ENCODE measurements at regions not wholly inside any gene's neighbourhood (a gene's known extent, or its start where the extent isn't known, plus 50 kb on each side); places are given as distances from the start of the nearest gene placed in this dataset.

- no peaks in the 10 kb centered on the region for H3K4me1 Mint-ChIP-seq (ENCODE audit: low read depth, unreplicated experiment)
- DNase-seq: no peak
- ChIA-PET POLR2A (no interaction called here), CTCF (no interaction called here)
- BruUV-seq (replicated peaks): no TSS peak
- intact Hi-C loops (cut with micrococcal nuclease; ENCODE audit: unreplicated experiment): no loop called here
- Histone ChIP-seq H3K4me3 (ENCODE audit: low read depth, low read length) (no peak overlapping the region), H3K27me3 (replicated peaks; ENCODE audit: control insufficient read depth, insufficient read depth, low read length) (no peaks in the 10 kb centered on the region), H3K4me1 (no peaks in the 10 kb centered on the region), H3K9me3 (no peaks in the 10 kb centered on the region), H3K36me3 (ENCODE audit: control insufficient read depth, insufficient read depth, low read length) (no peaks in the 10 kb centered on the region)
- peaks cover 14% of the 10 kb centered on the region for H3K27me3 Mint-ChIP-seq (ENCODE audit: insufficient read depth, unreplicated experiment)
- no peaks in the 10 kb centered on the region for H3K9me3 Mint-ChIP-seq (ENCODE audit: unreplicated experiment)
- no peak overlapping the region for H3K4me3 Mint-ChIP-seq (ENCODE audit: unreplicated experiment)
- TF ChIP-seq CTCF (IDR thresholded peaks at IDR 0.05; ENCODE audit: insufficient read depth in 1 of 2, low read depth in 1 of 2, low read length in 1 of 2, severe bottlenecking in 1 of 2, unreplicated experiment in 1 of 2): no peak
- H3K27ac Mint-ChIP-seq (ENCODE audit: unreplicated experiment): no peak overlapping the region
- no peaks in the 10 kb centered on the region for H3K36me3 Mint-ChIP-seq (ENCODE audit: insufficient read depth, unreplicated experiment)
Observed at GRCh38 chr2:22382479-22383169, 1002.4 kb upstream of the KLHL29 start.

- no peak for DNase-seq
- Mint-ChIP-seq H3K4me1 (ENCODE audit: low read depth, unreplicated experiment) (no peaks in the 10 kb centered on the region), H3K27me3 (ENCODE audit: insufficient read depth, unreplicated experiment) (peaks cover 3% of the 10 kb centered on the region), H3K9me3 (ENCODE audit: unreplicated experiment) (no peaks in the 10 kb centered on the region), H3K27ac (ENCODE audit: unreplicated experiment) (no peak overlapping the region), H3K36me3 (ENCODE audit: insufficient read depth, unreplicated experiment) (no peaks in the 10 kb centered on the region), H3K4me3 (ENCODE audit: unreplicated experiment) (no peak overlapping the region)
- Histone ChIP-seq H3K36me3 (ENCODE audit: control insufficient read depth, insufficient read depth, low read length) (no peaks in the 10 kb centered on the region), H3K9me3 (no peaks in the 10 kb centered on the region), H3K27me3 (replicated peaks; ENCODE audit: control insufficient read depth, insufficient read depth, low read length) (no peaks in the 10 kb centered on the region), H3K4me3 (ENCODE audit: low read depth, low read length) (no peak overlapping the region), H3K4me1 (no peaks in the 10 kb centered on the region)
- intact Hi-C loops (cut with micrococcal nuclease; ENCODE audit: unreplicated experiment): no loop called here
- no peak for TF ChIP-seq CTCF (IDR thresholded peaks at IDR 0.05; ENCODE audit: insufficient read depth in 1 of 2, low read depth in 1 of 2, low read length in 1 of 2, severe bottlenecking in 1 of 2, unreplicated experiment in 1 of 2)
- POLR2A ChIA-PET: no interaction called here
- CTCF ChIA-PET: no interaction called here
- BruUV-seq (replicated peaks): no TSS peak
Observed at GRCh38 chr2:22397847-22398246, 987.1 kb upstream of the KLHL29 start.

- H3K4me3 ChIP-seq (ENCODE audit: low read depth, low read length): no peak overlapping the region
- H3K36me3 ChIP-seq (ENCODE audit: control insufficient read depth, insufficient read depth, low read length): no peaks in the 10 kb centered on the region
- CTCF ChIA-PET: no interaction called here
- TF ChIP-seq CTCF (IDR thresholded peaks at IDR 0.05; ENCODE audit: insufficient read depth in 1 of 2, low read depth in 1 of 2, low read length in 1 of 2, severe bottlenecking in 1 of 2, unreplicated experiment in 1 of 2): no peak
- Mint-ChIP-seq H3K4me3 (ENCODE audit: unreplicated experiment) (no peak overlapping the region), H3K9me3 (ENCODE audit: unreplicated experiment) (no peaks in the 10 kb centered on the region), H3K27ac (ENCODE audit: unreplicated experiment) (no peak overlapping the region), H3K36me3 (ENCODE audit: insufficient read depth, unreplicated experiment) (no peaks in the 10 kb centered on the region), H3K4me1 (ENCODE audit: low read depth, unreplicated experiment) (no peaks in the 10 kb centered on the region), H3K27me3 (ENCODE audit: insufficient read depth, unreplicated experiment) (peaks cover 5% of the 10 kb centered on the region)
- POLR2A ChIA-PET: no interaction called here
- no peaks in the 10 kb centered on the region for H3K27me3 ChIP-seq (replicated peaks; ENCODE audit: control insufficient read depth, insufficient read depth, low read length)
- no peak for DNase-seq
- BruUV-seq (replicated peaks): no TSS peak
- H3K4me1 ChIP-seq: no peaks in the 10 kb centered on the region
- intact Hi-C loops (cut with micrococcal nuclease; ENCODE audit: unreplicated experiment): no loop called here
- H3K9me3 ChIP-seq: no peaks in the 10 kb centered on the region
Observed at GRCh38 chr2:22403748-22404147, 981.2 kb upstream of the KLHL29 start.

Measured in Caco-2 (cell line).